IPS-20b (cell line): ENCODE measurements at regions not wholly inside any gene's neighbourhood (a gene's known extent, or its start where the extent isn't known, plus 50 kb on each side); places are given as distances from the start of the nearest gene placed in this dataset.

Experiments
- H3K27ac ChIP-seq: one replicate; pipeline ENCODE4 v1.5.1; 2013; ENCODE audit warnings: low read length
- H3K27me3 ChIP-seq: 2 replicates; pipeline ENCODE4 v1.6.1; 2013; ENCODE audit warnings: mild to moderate bottlenecking, low read length, inconsistent platforms; ENCODE audit not compliant: insufficient read depth
- H3K36me3 ChIP-seq: 2 replicates; pipeline ENCODE4 v1.6.1; 2013; ENCODE audit warnings: low read depth, mild to moderate bottlenecking, inconsistent platforms, low read length, moderate library complexity; ENCODE audit not compliant: insufficient read depth
- H3K4me1 ChIP-seq: 2 replicates; pipeline ENCODE4 v1.6.1; 2013; ENCODE audit warnings: mild to moderate bottlenecking, control low read depth, inconsistent platforms, low read length, moderate library complexity; ENCODE audit not compliant: insufficient read depth
- H3K4me3 ChIP-seq: 2 replicates; pipeline ENCODE4 v1.5.1; 2013; ENCODE audit warnings: mild to moderate bottlenecking, low read length, inconsistent platforms
- H3K9ac ChIP-seq: 2 replicates; pipeline ENCODE4 v1.6.1; 2013; ENCODE audit warnings: low read depth, mild to moderate bottlenecking, inconsistent platforms, low read length, moderate library complexity
- H3K9me3 ChIP-seq: 2 replicates; pipeline ENCODE4 v1.6.1; 2013; ENCODE audit warnings: mild to moderate bottlenecking, low read depth, low read length, inconsistent platforms; ENCODE audit not compliant: insufficient read depth

DNA sequence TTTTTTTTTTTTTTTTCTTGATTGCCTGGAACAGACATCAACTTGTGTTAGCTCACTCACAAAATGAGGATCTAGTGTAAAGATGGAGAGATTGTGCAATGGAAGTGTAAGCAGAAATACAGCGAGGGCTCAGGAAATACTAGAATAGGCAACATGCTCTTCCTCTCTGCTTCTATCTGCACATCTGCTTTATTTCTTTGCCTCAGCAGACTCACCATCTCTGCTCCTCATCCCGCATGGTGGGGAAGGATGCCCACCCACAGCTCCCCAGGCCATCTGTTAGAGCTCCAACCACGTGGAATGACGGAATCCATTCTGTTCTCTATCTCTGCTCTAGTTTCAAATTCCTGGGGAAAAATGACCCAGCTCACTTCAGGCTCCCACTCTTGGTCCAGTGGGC lies 128.0 kb upstream of the ADAMTS9 start:
- Histone ChIP-seq H3K4me1 (no peaks in the 10 kb centered on the region), H3K4me3 (no peak overlapping the region), H3K27ac (no peak overlapping the region), H3K27me3 (no peaks in the 10 kb centered on the region), H3K9ac (no peak overlapping the region), H3K36me3 (no peaks in the 10 kb centered on the region), H3K9me3 (no peaks in the 10 kb centered on the region)

- Histone ChIP-seq H3K27ac (no peak overlapping the region), H3K4me1 (no peaks in the 10 kb centered on the region), H3K4me3 (no peak overlapping the region), H3K9ac (no peak overlapping the region), H3K36me3 (no peaks in the 10 kb centered on the region), H3K27me3 (no peaks in the 10 kb centered on the region), H3K9me3 (no peaks in the 10 kb centered on the region)
Observed at GRCh38 chr3:64815195-64815631, 127.4 kb upstream of the ADAMTS9 start.

DNA sequence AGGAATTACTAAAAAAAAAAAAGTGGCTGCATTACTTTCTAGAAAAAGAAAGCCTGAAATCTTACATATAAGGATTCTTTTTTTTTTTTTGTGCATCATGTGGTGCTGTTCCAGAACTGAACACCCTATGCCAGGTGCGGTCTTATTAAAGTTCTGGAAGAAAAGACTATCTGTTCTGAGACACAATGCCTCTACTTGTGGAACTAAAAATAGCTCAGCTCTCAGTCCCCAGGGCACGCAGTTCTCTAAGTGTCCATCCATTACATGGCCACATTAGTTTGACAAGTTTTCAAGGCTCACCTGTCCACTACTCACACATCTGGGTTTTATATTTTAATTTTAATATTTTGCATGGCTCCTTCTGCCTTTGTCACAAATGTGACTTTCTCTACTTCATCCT lies 126.6 kb upstream of the ADAMTS9 start:
- H3K27ac ChIP-seq: no peak overlapping the region
- H3K27me3 ChIP-seq: no peaks in the 10 kb centered on the region
- H3K9ac ChIP-seq: no peak overlapping the region
- H3K36me3 ChIP-seq: no peaks in the 10 kb centered on the region
- no peaks in the 10 kb centered on the region for H3K4me1 ChIP-seq
- H3K4me3 ChIP-seq: no peak overlapping the region
- H3K9me3 ChIP-seq: no peaks in the 10 kb centered on the region

GRCh38 chr3:64813326-64813725 lies 125.5 kb upstream of the ADAMTS9 start:
- no peaks in the 10 kb centered on the region for H3K27me3 ChIP-seq
- no peaks in the 10 kb centered on the region for H3K4me1 ChIP-seq
- no peaks in the 10 kb centered on the region for H3K9me3 ChIP-seq
- H3K4me3 ChIP-seq: no peak overlapping the region
- no peak overlapping the region for H3K27ac ChIP-seq
- no peak overlapping the region for H3K9ac ChIP-seq
- H3K36me3 ChIP-seq: no peaks in the 10 kb centered on the region

DNA sequence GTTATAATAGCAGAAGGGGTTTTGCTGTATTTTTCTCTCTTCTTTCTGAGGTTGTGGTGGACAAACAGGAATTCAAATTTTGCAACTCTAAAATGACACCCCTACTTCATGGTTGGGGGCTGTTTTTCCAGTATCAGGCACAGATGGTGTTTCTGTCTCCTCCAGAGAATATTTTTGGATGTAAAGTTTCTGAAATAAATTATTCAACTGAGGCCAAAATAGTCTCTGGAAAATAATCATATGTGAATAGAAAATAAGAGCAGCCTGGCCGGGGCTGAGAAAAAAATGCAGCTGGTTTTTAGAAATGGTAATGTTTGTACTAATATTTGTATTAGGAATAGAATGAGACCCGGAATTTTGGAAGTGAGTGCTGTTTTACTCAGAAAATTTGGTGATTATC lies 121.3 kb upstream of the ADAMTS9 start:
- H3K36me3 ChIP-seq: no peaks in the 10 kb centered on the region
- H3K9ac ChIP-seq: no peak overlapping the region
- H3K9me3 ChIP-seq: no peaks in the 10 kb centered on the region
- no peaks in the 10 kb centered on the region for H3K4me1 ChIP-seq
- H3K4me3 ChIP-seq: no peak overlapping the region
- no peak overlapping the region for H3K27ac ChIP-seq
- no peaks in the 10 kb centered on the region for H3K27me3 ChIP-seq

- H3K9me3 ChIP-seq: no peaks in the 10 kb centered on the region
- no peaks in the 10 kb centered on the region for H3K4me1 ChIP-seq
- H3K9ac ChIP-seq: no peak overlapping the region
Observed at GRCh38 chr3:64808061-64808460, 120.3 kb upstream of the ADAMTS9 start.

DNA sequence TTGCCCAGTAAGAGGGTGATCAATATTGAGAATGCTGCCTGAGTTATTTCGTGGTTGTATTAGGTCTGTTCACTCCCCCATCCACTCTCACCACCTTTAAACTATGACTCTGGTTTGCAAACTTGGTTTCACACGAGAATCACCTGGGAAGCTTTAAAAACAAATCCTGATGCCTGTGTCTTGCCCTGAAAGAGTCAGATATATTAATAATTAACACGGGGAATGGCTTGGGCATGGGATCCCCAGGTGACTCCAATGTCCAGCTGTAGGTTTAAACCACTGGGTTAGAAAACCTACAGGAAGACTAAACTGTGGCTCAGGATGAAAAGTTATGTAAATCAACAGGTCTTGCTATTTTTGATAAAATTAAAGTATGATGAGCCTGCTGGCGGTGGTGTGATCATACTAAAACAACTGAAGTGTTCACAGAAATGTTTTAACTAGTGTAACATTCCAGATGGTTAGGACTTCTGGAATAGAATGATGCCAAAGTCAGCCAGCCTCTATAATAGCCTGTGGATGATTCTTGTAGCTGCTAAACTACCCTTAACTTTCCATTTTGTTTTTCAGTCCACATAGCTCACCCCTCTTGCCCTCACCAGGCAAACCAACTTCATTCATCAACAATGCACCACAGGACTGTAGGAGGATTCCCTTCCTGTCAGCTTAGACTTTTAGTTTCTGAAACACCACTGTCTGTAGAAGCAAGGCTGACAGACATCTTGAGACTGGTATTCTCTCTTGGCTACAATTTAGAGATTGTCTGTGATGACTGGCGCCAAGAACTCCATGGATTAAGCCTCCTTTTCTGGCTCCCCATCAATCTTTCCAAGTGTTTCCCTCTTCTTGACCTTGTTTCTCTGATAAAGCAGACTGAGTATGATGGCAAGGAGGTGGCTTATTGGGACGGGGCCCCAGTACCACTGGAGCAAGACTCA lies 119.1 kb upstream of the ADAMTS9 start:
- no peak overlapping the region for H3K9ac ChIP-seq
- no peaks in the 10 kb centered on the region for H3K9me3 ChIP-seq
- H3K4me3 ChIP-seq: no peak overlapping the region
- H3K27ac ChIP-seq: no peak overlapping the region
- no peaks in the 10 kb centered on the region for H3K4me1 ChIP-seq
- H3K36me3 ChIP-seq: no peaks in the 10 kb centered on the region
- H3K27me3 ChIP-seq: no peaks in the 10 kb centered on the region

More at GRCh38 chr3:64808061-64808460, 120.3 kb upstream of the ADAMTS9 start:
- H3K27ac ChIP-seq: no peak overlapping the region
- H3K4me3 ChIP-seq: no peak overlapping the region
- no peaks in the 10 kb centered on the region for H3K27me3 ChIP-seq
- H3K36me3 ChIP-seq: no peaks in the 10 kb centered on the region

DNA sequence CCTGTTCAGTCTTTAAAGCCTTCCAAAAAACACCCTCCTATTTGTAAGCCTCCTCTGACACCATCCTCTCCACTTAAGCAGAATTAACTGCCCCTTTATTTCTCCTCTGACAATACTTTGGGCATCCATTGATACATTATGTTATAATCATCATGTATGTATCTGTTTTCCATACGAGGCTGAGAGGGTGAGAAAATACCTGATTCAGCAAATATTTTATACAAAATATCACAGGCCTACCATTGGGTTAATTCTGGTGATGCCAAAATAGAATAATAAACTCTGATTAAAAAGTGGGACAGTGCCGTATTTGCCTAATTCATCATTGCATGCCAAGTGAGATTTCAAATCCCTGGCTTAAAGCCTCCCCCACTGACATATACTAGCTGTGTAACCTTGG lies 118.2 kb upstream of the ADAMTS9 start:
- Histone ChIP-seq H3K27me3 (no peaks in the 10 kb centered on the region), H3K9me3 (no peaks in the 10 kb centered on the region), H3K27ac (no peak overlapping the region), H3K4me3 (no peak overlapping the region), H3K9ac (no peak overlapping the region), H3K36me3 (no peaks in the 10 kb centered on the region), H3K4me1 (no peaks in the 10 kb centered on the region)

- H3K27ac ChIP-seq: no peak overlapping the region
- no peaks in the 10 kb centered on the region for H3K27me3 ChIP-seq
- no peaks in the 10 kb centered on the region for H3K9me3 ChIP-seq
- H3K4me3 ChIP-seq: no peak overlapping the region
- no peak overlapping the region for H3K9ac ChIP-seq
- no peaks in the 10 kb centered on the region for H3K4me1 ChIP-seq
- no peaks in the 10 kb centered on the region for H3K36me3 ChIP-seq
Observed at GRCh38 chr3:64805248-64805647, 117.4 kb upstream of the ADAMTS9 start.

GRCh38 chr3:64803469-64803868 lies 115.7 kb upstream of the ADAMTS9 start:
- no peaks in the 10 kb centered on the region for H3K36me3 ChIP-seq
- H3K4me1 ChIP-seq: no peaks in the 10 kb centered on the region
- no peaks in the 10 kb centered on the region for H3K9me3 ChIP-seq
- H3K27ac ChIP-seq: no peak overlapping the region
- no peaks in the 10 kb centered on the region for H3K27me3 ChIP-seq
- H3K9ac ChIP-seq: no peak overlapping the region
- no peak overlapping the region for H3K4me3 ChIP-seq

- no peak overlapping the region for H3K27ac ChIP-seq
- H3K4me1 ChIP-seq: no peaks in the 10 kb centered on the region; the same call in 1 of the 2 replicates
- no peaks in the 10 kb centered on the region for H3K36me3 ChIP-seq
- no peaks in the 10 kb centered on the region for H3K27me3 ChIP-seq
- H3K9me3 ChIP-seq: no peaks in the 10 kb centered on the region
- H3K9ac ChIP-seq: no peak overlapping the region
- H3K4me3 ChIP-seq: no peak overlapping the region
Observed at GRCh38 chr3:64802460-64802859, 114.7 kb upstream of the ADAMTS9 start.

- Histone ChIP-seq H3K4me1 (no peaks in the 10 kb centered on the region; the same call in 1 of the 2 replicates), H3K9ac (no peak overlapping the region), H3K4me3 (no peak overlapping the region), H3K9me3 (no peaks in the 10 kb centered on the region), H3K36me3 (no peaks in the 10 kb centered on the region), H3K27ac (no peak overlapping the region), H3K27me3 (no peaks in the 10 kb centered on the region)
Observed at GRCh38 chr3:64801856-64802255, 114.1 kb upstream of the ADAMTS9 start.
